BE2C (cell line): ENCODE measurements at regions not wholly inside any gene's neighbourhood (a gene's known extent, or its start where the extent isn't known, plus 50 kb on each side); places are given as distances from the start of the nearest gene placed in this dataset.

Experiments
- DNase-seq: peaks from one replicate; pipeline ENCODE4 v3.0.0-alpha.2; 2020
- H3K27me3 ChIP-seq: fragments of 250-450 bp; sonication (Bioruptor Pico); 2 replicates; pipeline ENCODE4 v1.5.1; 2020; ENCODE audit warnings: mild to moderate bottlenecking
- H3K36me3 ChIP-seq: fragments of 250-450 bp; sonication (Bioruptor Pico); 2 replicates; pipeline ENCODE4 v1.5.1; 2020; ENCODE audit warnings: mild to moderate bottlenecking
- H3K4me1 ChIP-seq: fragments of 250-450 bp; sonication (Bioruptor Pico); 2 replicates; pipeline ENCODE4 v1.5.1; 2020
- H3K4me3 ChIP-seq: 2 replicates; pipeline ENCODE4 v1.5.1; 2011; ENCODE audit warnings: low read depth, low read length
- H3K9me3 ChIP-seq: fragments of 250-450 bp; sonication (Bioruptor Pico); 2 replicates; pipeline ENCODE4 v1.5.1; 2020
- TF ChIP-seq, protein P1 (sequence below): IDR thresholded peaks from 2 replicates; pipeline ENCODE4 v1.5.1; 2012; ENCODE audit warnings: mild to moderate bottlenecking, low read depth, low read length

DNA sequence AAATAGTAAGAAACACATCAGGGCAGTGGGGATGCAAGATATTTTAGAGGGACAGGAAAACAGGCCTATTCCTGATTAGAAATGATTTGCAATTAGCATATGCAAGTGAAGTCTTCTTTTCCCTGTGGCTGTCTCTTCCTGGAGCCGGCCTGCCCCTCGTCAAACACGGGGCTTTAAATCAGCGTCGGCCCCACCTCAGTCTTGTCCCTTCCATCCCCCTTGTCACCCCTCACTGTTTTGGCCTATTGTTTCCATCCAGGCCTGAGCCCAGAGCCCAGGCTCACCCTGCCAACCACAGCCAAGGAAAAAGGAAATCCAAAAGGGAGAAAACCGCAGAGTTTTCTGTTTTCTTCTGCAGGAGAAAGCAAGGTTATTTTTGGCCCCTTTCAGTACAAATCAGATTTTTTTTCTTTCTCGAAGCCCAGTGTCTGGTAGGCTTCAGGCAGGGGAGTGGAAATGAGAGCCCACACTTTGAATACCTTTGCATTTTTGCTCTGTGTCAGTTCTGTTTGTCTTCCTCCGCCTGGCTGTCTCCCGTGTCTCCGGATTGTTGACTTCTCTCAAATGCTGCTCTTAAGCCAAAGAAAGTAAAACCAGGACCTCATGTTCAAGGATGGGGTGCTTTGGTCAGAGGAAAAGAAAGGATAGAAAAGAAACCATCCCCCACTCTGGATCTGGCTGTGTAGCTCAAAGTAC lies 399.9 kb upstream of the CDH11 start:
- DNase-seq: no peak
- Histone ChIP-seq H3K9me3 (no peaks in the 10 kb centered on the region), H3K4me3 (no peak overlapping the region), H3K4me1 (no peaks in the 10 kb centered on the region), H3K36me3 (no peaks in the 10 kb centered on the region), H3K27me3 (no peaks in the 10 kb centered on the region)
- TF ChIP-seq, protein P1, sequence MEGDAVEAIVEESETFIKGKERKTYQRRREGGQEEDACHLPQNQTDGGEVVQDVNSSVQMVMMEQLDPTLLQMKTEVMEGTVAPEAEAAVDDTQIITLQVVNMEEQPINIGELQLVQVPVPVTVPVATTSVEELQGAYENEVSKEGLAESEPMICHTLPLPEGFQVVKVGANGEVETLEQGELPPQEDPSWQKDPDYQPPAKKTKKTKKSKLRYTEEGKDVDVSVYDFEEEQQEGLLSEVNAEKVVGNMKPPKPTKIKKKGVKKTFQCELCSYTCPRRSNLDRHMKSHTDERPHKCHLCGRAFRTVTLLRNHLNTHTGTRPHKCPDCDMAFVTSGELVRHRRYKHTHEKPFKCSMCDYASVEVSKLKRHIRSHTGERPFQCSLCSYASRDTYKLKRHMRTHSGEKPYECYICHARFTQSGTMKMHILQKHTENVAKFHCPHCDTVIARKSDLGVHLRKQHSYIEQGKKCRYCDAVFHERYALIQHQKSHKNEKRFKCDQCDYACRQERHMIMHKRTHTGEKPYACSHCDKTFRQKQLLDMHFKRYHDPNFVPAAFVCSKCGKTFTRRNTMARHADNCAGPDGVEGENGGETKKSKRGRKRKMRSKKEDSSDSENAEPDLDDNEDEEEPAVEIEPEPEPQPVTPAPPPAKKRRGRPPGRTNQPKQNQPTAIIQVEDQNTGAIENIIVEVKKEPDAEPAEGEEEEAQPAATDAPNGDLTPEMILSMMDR: no peak

DNA sequence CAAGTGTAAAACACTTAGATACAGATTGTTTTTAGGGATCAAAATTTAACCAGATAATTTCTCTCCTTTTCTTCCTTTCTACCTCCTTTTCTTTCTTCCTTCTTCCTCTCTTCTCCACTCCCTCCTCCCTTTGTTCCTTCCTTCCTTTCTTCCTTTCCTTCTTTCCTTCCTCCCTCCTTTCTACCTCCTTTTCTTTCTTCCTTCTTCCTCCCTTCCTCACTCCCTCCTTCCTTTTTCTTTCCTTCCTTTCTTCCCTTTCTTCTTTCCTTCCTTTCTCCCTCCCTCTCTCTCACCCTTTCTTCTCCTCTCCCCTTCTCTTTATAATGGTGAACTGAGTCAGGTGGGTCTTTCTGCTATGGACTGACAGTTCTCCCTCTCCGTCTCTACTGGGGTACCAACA lies 397.5 kb upstream of the CDH11 start:
- H3K4me3 ChIP-seq: no peak overlapping the region
- DNase-seq: no peak
- H3K27me3 ChIP-seq: no peaks in the 10 kb centered on the region
- no peaks in the 10 kb centered on the region for H3K4me1 ChIP-seq
- H3K36me3 ChIP-seq: no peaks in the 10 kb centered on the region
- H3K9me3 ChIP-seq: no peaks in the 10 kb centered on the region
- TF ChIP-seq, protein P1: no peak

DNA sequence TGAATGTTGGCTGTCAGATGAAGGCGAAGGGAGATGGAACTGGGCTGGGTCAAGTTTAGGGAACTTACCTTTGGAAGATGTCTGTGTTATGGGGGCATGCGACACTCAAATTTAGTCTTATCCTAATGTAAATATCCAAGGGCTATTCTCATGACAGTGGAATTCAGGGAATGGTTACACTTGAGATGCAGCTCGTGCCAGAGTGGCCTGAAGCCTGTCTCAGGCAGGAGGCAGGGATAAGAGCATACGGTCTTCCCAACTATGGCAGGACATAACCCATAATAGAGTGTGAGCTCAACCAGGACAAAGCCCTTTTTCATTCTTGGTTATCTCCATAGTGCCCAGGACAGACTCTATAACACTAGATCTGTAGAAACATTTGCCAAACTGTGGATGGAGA lies 393.3 kb upstream of the CDH11 start:
- no peaks in the 10 kb centered on the region for H3K27me3 ChIP-seq
- no peak overlapping the region for H3K4me3 ChIP-seq
- TF ChIP-seq, protein P1: no peak
- H3K36me3 ChIP-seq: no peaks in the 10 kb centered on the region
- DNase-seq: no peak
- no peaks in the 10 kb centered on the region for H3K4me1 ChIP-seq
- no peaks in the 10 kb centered on the region for H3K9me3 ChIP-seq

DNA sequence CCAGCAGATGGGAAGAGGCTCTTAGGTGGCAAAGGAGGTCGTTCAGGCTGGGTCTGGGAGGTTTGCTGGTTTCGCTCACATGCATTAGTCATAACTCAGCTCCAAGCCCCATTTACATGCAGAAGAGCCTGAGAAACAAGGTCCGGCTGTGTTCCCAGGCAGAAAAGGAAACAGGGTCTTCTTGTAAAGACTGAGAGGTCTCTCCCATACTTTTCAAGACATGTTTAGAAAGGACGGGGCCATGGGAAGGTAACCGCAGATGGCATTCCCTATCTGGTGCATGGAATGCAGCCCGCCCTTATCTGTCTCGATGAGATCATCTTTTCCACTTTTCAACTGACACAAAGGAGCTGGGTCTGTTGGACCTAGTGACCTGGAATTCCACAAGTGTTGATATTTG lies 389.0 kb upstream of the CDH11 start:
- Histone ChIP-seq H3K36me3 (no peaks in the 10 kb centered on the region), H3K27me3 (no peaks in the 10 kb centered on the region), H3K4me1 (no peaks in the 10 kb centered on the region), H3K9me3 (no peaks in the 10 kb centered on the region), H3K4me3 (no peak overlapping the region)
- TF ChIP-seq, protein P1: no peak
- DNase-seq: no peak

DNA sequence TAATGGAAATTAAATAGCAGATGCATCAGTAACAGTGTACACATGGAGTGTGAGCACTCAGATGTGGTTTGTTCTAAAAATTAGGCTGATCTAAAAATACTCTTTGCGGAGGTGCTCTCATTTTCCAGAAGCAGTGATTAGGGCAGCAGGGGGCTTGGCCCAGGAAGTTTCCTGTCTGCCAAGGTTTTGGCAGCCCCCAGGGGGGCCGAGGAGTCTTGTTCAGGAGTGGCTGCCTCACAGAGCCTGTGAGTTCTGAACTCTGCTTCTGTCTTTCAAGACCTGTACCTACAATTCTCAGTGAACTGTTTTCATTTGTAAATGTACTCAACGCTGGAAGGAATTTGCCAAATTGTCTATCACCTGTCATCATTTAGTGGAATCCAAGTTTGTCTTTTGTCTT lies 388.4 kb upstream of the CDH11 start:
- no peaks in the 10 kb centered on the region for H3K27me3 ChIP-seq
- H3K4me3 ChIP-seq: no peak overlapping the region
- H3K36me3 ChIP-seq: no peaks in the 10 kb centered on the region
- TF ChIP-seq, protein P1: no peak
- H3K4me1 ChIP-seq: no peaks in the 10 kb centered on the region
- no peak for DNase-seq
- no peaks in the 10 kb centered on the region for H3K9me3 ChIP-seq

DNA sequence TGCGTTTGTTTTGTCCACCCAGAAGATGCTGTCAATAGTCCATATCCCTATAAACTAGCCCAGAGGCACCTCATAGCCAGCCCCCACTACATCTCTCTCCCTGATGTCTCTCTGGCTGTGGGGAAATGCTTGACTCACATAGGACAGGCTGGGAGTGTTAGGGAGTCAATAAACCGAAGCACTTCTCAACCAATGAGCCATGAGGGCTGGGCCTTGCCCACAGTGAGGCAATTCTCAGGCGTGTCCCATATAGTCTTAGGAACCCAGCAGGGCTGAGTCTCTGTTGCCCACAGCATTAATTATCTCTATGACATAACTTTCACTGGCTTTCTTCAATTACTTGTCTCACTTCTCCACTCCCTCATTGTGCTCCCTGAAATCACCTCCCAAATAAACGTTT lies 387.3 kb upstream of the CDH11 start:
- Histone ChIP-seq H3K27me3 (no peaks in the 10 kb centered on the region), H3K4me1 (no peaks in the 10 kb centered on the region), H3K36me3 (no peaks in the 10 kb centered on the region), H3K4me3 (no peak overlapping the region), H3K9me3 (no peaks in the 10 kb centered on the region)
- TF ChIP-seq, protein P1: no peak
- no peak for DNase-seq
